OCI-LY3 (cell line): ENCODE measurements at regions not wholly inside any gene's neighbourhood (a gene's known extent, or its start where the extent isn't known, plus 50 kb on each side); places are given as distances from the start of the nearest gene placed in this dataset.

Source experiments
- EZH2phosphoT487 ChIP-seq: fragments of 200-600 bp; shearing (Covaris generic); IDR thresholded peaks from 2 replicates; pipeline ENCODE4 v1.6.1; 2018; ENCODE audit warnings: antibody characterized with exemption, mixed run types, low read depth
- TF ChIP-seq, protein P1 (sequence below): fragments of 200-600, 300-600 bp; sonication (generic); IDR thresholded peaks from 2 replicates; pipeline ENCODE4 v1.5.1; 2014; ENCODE audit warnings: antibody characterized with exemption, low read length, low read depth

DNA sequence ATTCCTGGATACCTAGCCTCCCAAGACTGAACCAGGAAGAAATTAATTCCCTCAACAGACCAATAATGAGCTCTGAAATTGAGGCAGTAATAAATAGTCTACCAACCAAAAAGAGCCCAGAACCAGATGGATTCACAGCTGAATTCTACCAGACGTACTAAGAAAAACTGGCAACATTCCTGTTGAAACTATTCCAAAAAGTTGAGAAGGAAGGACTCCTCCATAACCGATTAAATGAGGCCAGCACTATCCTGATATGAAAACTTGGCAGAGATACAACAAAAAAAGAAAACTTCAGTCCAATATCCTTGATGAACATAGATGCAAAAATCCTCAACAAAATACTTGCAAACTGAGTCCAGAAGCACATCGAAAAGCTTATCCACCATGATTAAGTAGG, 392.5 kb upstream of the GRAMD2B start:
- TF ChIP-seq, protein P1, sequence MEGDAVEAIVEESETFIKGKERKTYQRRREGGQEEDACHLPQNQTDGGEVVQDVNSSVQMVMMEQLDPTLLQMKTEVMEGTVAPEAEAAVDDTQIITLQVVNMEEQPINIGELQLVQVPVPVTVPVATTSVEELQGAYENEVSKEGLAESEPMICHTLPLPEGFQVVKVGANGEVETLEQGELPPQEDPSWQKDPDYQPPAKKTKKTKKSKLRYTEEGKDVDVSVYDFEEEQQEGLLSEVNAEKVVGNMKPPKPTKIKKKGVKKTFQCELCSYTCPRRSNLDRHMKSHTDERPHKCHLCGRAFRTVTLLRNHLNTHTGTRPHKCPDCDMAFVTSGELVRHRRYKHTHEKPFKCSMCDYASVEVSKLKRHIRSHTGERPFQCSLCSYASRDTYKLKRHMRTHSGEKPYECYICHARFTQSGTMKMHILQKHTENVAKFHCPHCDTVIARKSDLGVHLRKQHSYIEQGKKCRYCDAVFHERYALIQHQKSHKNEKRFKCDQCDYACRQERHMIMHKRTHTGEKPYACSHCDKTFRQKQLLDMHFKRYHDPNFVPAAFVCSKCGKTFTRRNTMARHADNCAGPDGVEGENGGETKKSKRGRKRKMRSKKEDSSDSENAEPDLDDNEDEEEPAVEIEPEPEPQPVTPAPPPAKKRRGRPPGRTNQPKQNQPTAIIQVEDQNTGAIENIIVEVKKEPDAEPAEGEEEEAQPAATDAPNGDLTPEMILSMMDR: no peak
- no peak for TF ChIP-seq EZH2phosphoT487
